Spinal cord (tissue), 9 donors: ENCODE measurements at regions not wholly inside any gene's neighbourhood (a gene's known extent, or its start where the extent isn't known, plus 50 kb on each side); places are given as distances from the start of the nearest gene placed in this dataset.
"Not testable (repeated sequence)": the region's sequence is repeated elsewhere in the genome, so short reads cannot be mapped to it uniquely, and the experiment has no call there.

ENCODE experiments used
- DNase-seq, 6 donors: peaks; one replicate each; pipeline versions ENCODE4 v3.0.0 to v3.0.0-alpha.2; 2013 to 2015; ENCODE audit warnings: low spot score in 6 of 6, low read depth in 4 of 6
- H3K27ac ChIP-seq: one replicate; pipeline ENCODE4 v1.5.1; 2013; ENCODE audit warnings: low read depth, low read length, control low read depth
- H3K27me3 ChIP-seq: one replicate; pipeline ENCODE4 v1.6.1; 2013; ENCODE audit warnings: low read length; ENCODE audit not compliant: control insufficient read depth, insufficient read depth
- H3K36me3 ChIP-seq: one replicate; pipeline ENCODE4 v1.6.1; 2013; ENCODE audit warnings: low read length; ENCODE audit not compliant: control insufficient read depth, insufficient read depth
- H3K4me1 ChIP-seq: one replicate; pipeline ENCODE4 v1.6.1; 2013; ENCODE audit warnings: low read length; ENCODE audit not compliant: control insufficient read depth, insufficient read depth
- H3K4me3 ChIP-seq: one replicate; pipeline ENCODE4 v1.5.1; 2013; ENCODE audit warnings: low read depth, low read length, control low read depth
- H3K9me3 ChIP-seq: one replicate; pipeline ENCODE4 v1.6.1; 2013; ENCODE audit warnings: low read length; ENCODE audit not compliant: control insufficient read depth, insufficient read depth
- WGBS: methylation state at CpG from one replicate; pipeline ENCODE4 v1.1.5; 2013; ENCODE audit warnings: missing lambda C conversion rate; ENCODE audit not compliant: insufficient coverage; 5-methylcytosine and 5-hydroxymethylcytosine counted together
- donor health status: healthy.

- Histone ChIP-seq H3K9me3 (no peaks in the 10 kb centered on the region), H3K4me1 (no peaks in the 10 kb centered on the region), H3K27ac (no peak overlapping the region), H3K36me3 (no peaks in the 10 kb centered on the region), H3K27me3 (no peaks in the 10 kb centered on the region), H3K4me3 (no peak overlapping the region)
- no CpG with 5 or more reads among the region's 1 CpG for WGBS
- DNase-seq, result peak in 1 of 6 donors; percentile 11
Measured at GRCh38 chr21:24509131-24509530, 1098.2 kb downstream of the MRPL39 start.

GRCh38 chr21:24486973-24487372, 1120.3 kb downstream of the MRPL39 start:
- H3K27me3 ChIP-seq, result no peaks in the 10 kb centered on the region
- no peaks in the 10 kb centered on the region for H3K4me1 ChIP-seq
- no peak overlapping the region for H3K4me3 ChIP-seq
- H3K36me3 ChIP-seq, result no peaks in the 10 kb centered on the region
- no CpG with 5 or more reads among the region's 1 CpG for WGBS
- no peak for DNase-seq
- no peak overlapping the region for H3K27ac ChIP-seq
- H3K9me3 ChIP-seq, result no peaks in the 10 kb centered on the region

GRCh38 chr21:24483361-24483760, 1123.9 kb downstream of the MRPL39 start:
- no CpG with 5 or more reads among the region's 1 CpG for WGBS
- H3K4me1 ChIP-seq, H3K27me3 ChIP-seq: not testable (repeated sequence)

GRCh38 chr21:24470852-24471251, 1136.4 kb downstream of the MRPL39 start:
- Histone ChIP-seq H3K36me3 (no peaks in the 10 kb centered on the region), H3K4me3 (no peak overlapping the region), H3K27me3 (no peaks in the 10 kb centered on the region), H3K4me1 (no peaks in the 10 kb centered on the region), H3K9me3 (no peaks in the 10 kb centered on the region), H3K27ac (no peak overlapping the region)
- WGBS, result 80% methylated on average over 5 of the region's 6 CpGs
- no peak for DNase-seq

More at GRCh38 chr21:24483361-24483760, 1123.9 kb downstream of the MRPL39 start:
- not testable (repeated sequence) for H3K27ac ChIP-seq, DNase-seq, H3K9me3 ChIP-seq, H3K4me3 ChIP-seq, H3K36me3 ChIP-seq

GRCh38 chr21:24456358-24456757, 1150.9 kb downstream of the MRPL39 start:
- Histone ChIP-seq H3K27ac (no peak overlapping the region), H3K4me3 (no peak overlapping the region), H3K9me3 (no peaks in the 10 kb centered on the region), H3K4me1 (no peaks in the 10 kb centered on the region), H3K36me3 (no peaks in the 10 kb centered on the region), H3K27me3 (no peaks in the 10 kb centered on the region)
- no peak for DNase-seq
- WGBS, result 85% methylated on average over 3 of the region's 3 CpGs

- Histone ChIP-seq H3K4me3 (no peak overlapping the region), H3K27ac (no peak overlapping the region), H3K9me3 (no peaks in the 10 kb centered on the region), H3K4me1 (no peaks in the 10 kb centered on the region), H3K27me3 (no peaks in the 10 kb centered on the region), H3K36me3 (no peaks in the 10 kb centered on the region)
- DNase-seq, result no peak
- WGBS, result 100% methylated on average over 1 of the region's 3 CpGs
Measured at GRCh38 chr21:24450119-24450518, 1157.2 kb downstream of the MRPL39 start.

- no peak for DNase-seq
- no peak overlapping the region for H3K4me3 ChIP-seq
- no peaks in the 10 kb centered on the region for H3K9me3 ChIP-seq
- H3K27me3 ChIP-seq, result no peaks in the 10 kb centered on the region
- no peaks in the 10 kb centered on the region for H3K36me3 ChIP-seq
- WGBS, result no CpG with 5 or more reads among the region's 1 CpG
- H3K4me1 ChIP-seq, result no peaks in the 10 kb centered on the region
- no peak overlapping the region for H3K27ac ChIP-seq
Measured at GRCh38 chr21:24445517-24445916, 1161.8 kb downstream of the MRPL39 start.

GRCh38 chr21:24444736-24445135, 1162.5 kb downstream of the MRPL39 start:
- no peak overlapping the region for H3K4me3 ChIP-seq
- no peaks in the 10 kb centered on the region for H3K9me3 ChIP-seq
- no peaks in the 10 kb centered on the region for H3K4me1 ChIP-seq
- no peaks in the 10 kb centered on the region for H3K36me3 ChIP-seq
- DNase-seq, result no peak
- H3K27me3 ChIP-seq, result no peaks in the 10 kb centered on the region
- no peak overlapping the region for H3K27ac ChIP-seq

GRCh38 chr21:24436236-24436635, 1171.0 kb downstream of the MRPL39 start:
- Histone ChIP-seq H3K36me3 (no peaks in the 10 kb centered on the region), H3K4me3 (no peak overlapping the region), H3K4me1 (no peaks in the 10 kb centered on the region), H3K9me3 (no peaks in the 10 kb centered on the region), H3K27ac (no peak overlapping the region), H3K27me3 (no peaks in the 10 kb centered on the region)
- WGBS, result 30% methylated on average over 1 of the region's 1 CpG
- DNase-seq, result peak in 3 of 6 donors; percentile 13 to 64 (median 33)

- no peak overlapping the region for H3K27ac ChIP-seq
- 81% methylated on average over 4 of the region's 8 CpGs for WGBS
- H3K27me3 ChIP-seq, result no peaks in the 10 kb centered on the region
- DNase-seq, result no peak
- no peaks in the 10 kb centered on the region for H3K4me1 ChIP-seq
- H3K4me3 ChIP-seq, result no peak overlapping the region
- no peaks in the 10 kb centered on the region for H3K36me3 ChIP-seq
- no peaks in the 10 kb centered on the region for H3K9me3 ChIP-seq
Measured at GRCh38 chr21:24428591-24429199, 1178.6 kb downstream of the MRPL39 start.
